Activated CD4-positive, alpha-beta T cell treated with anti-CD3 and anti-CD28 coated beads for 4 hours (primary cell): ENCODE measurements at regions not wholly inside any gene's neighbourhood (a gene's known extent, or its start where the extent isn't known, plus 50 kb on each side); places are given as distances from the start of the nearest gene placed in this dataset.

ENCODE experiments used
- DNase-seq, 2 donors: peaks; one replicate each; pipeline ENCODE4 v3.0.0-alpha.2; 2020

- no peak for DNase-seq
Observed at GRCh38 chrX:13142891-13143290, 98.5 kb upstream of the FAM9C start.

- no peak for DNase-seq
Observed at GRCh38 chrX:13140007-13140406, 95.6 kb upstream of the FAM9C start.

GRCh38 chrX:13131396-13132137 lies 87.1 kb upstream of the FAM9C start:
- no peak for DNase-seq

GRCh38 chrX:13130816-13131215 lies 86.4 kb upstream of the FAM9C start:
- no peak for DNase-seq

GRCh38 chrX:13128104-13128503 lies 83.7 kb upstream of the FAM9C start:
- no peak for DNase-seq

- no peak for DNase-seq
Observed at GRCh38 chrX:13126775-13127174, 82.4 kb upstream of the FAM9C start.

GRCh38 chrX:13125188-13125587 lies 80.8 kb upstream of the FAM9C start:
- no peak for DNase-seq

GRCh38 chrX:13123857-13124345 lies 79.5 kb upstream of the FAM9C start:
- DNase-seq: peak in 1 of 2 donors; percentile 1

GRCh38 chrX:13123247-13123856 lies 78.9 kb upstream of the FAM9C start:
- DNase-seq: no peak

- no peak for DNase-seq
Observed at GRCh38 chrX:13121020-13121555, 76.7 kb upstream of the FAM9C start.

- DNase-seq: no peak
Observed at GRCh38 chrX:13120017-13120416, 75.6 kb upstream of the FAM9C start.

GRCh38 chrX:13119386-13119785 lies 75.0 kb upstream of the FAM9C start:
- no peak for DNase-seq

GRCh38 chrX:13115146-13115855 lies 70.9 kb upstream of the FAM9C start:
- no peak for DNase-seq

GRCh38 chrX:13112499-13112898 lies 68.1 kb upstream of the FAM9C start:
- DNase-seq: no peak

- no peak for DNase-seq
Observed at GRCh38 chrX:13110433-13111324, 66.3 kb upstream of the FAM9C start.

- DNase-seq: no peak
Observed at GRCh38 chrX:13109817-13110216, 65.4 kb upstream of the FAM9C start.

- no peak for DNase-seq
Observed at GRCh38 chrX:13103914-13104274, 59.5 kb upstream of the FAM9C start.

GRCh38 chrX:13103188-13103913 lies 58.9 kb upstream of the FAM9C start:
- no peak for DNase-seq

GRCh38 chrX:13102636-13103035 lies 58.2 kb upstream of the FAM9C start:
- no peak for DNase-seq

GRCh38 chrX:13101441-13102139 lies 57.2 kb upstream of the FAM9C start:
- DNase-seq: peak; percentile 50 to 59

- DNase-seq: no peak
Observed at GRCh38 chrX:13099121-13099520, 54.7 kb upstream of the FAM9C start.
